Activated CD8-positive, alpha-beta T cell treated with anti-CD3 and anti-CD28 coated beads for 36 hours (primary cell): ENCODE measurements at regions not wholly inside any gene's neighbourhood (a gene's known extent, or its start where the extent isn't known, plus 50 kb on each side); places are given as distances from the start of the nearest gene placed in this dataset.

Experiments
- ATAC-seq: fragments of 200-7000 bp; cut with Tn5 transposase; one replicate; pipeline ENCODE4 v1.10.0; 2021; ENCODE audit warnings: mild to moderate bottlenecking, moderate library complexity
- CTCF ChIA-PET: fragments of 350-600 bp; sonication (Branson Sonifier 250); formaldehyde crosslinking; loops from one replicate; lab custom pipeline; 2021; ENCODE audit warnings: antibody characterized with exemption; lab: Charles Lee
- POLR2A ChIA-PET: fragments of 350-600 bp; sonication (Branson Sonifier 250); formaldehyde crosslinking; loops from one replicate; lab custom pipeline; 2021; ENCODE audit warnings: antibody characterized with exemption; lab: Charles Lee
- DNase-seq: peaks from one replicate; pipeline ENCODE4 v3.0.0-alpha.2; 2020
- H3K27ac Mint-ChIP-seq: one replicate; pipeline ENCODE4 v1.8.0; 2021; ENCODE audit warnings: mild to moderate bottlenecking, mixed read lengths
- H3K27me3 Mint-ChIP-seq: one replicate; pipeline ENCODE4 v1.8.0; 2021; ENCODE audit warnings: mixed read lengths
- H3K36me3 Mint-ChIP-seq: one replicate; pipeline ENCODE4 v1.8.0; 2021; ENCODE audit warnings: low read depth, mixed read lengths
- H3K4me1 Mint-ChIP-seq: one replicate; pipeline ENCODE4 v1.8.0; 2021; ENCODE audit warnings: low read depth, mixed read lengths
- H3K4me3 Mint-ChIP-seq: one replicate; pipeline ENCODE4 v1.8.0; 2021; ENCODE audit warnings: mild to moderate bottlenecking, moderate library complexity, mixed read lengths
- H3K9me3 Mint-ChIP-seq: one replicate; pipeline ENCODE4 v1.8.0; 2021; ENCODE audit warnings: mixed read lengths
- intact Hi-C: fragments of 100-400 bp; cut with micrococcal nuclease; formaldehyde crosslinking; loops from one replicate; pipeline ENCODE4 v1.10.0; 2022
- TF ChIP-seq, protein P1 (sequence below): fragments of 200-600 bp; IDR thresholded peaks from one replicate; pipeline ENCODE4 v1.8.0; 2022; ENCODE audit warnings: antibody characterized with exemption, mild to moderate bottlenecking

DNA sequence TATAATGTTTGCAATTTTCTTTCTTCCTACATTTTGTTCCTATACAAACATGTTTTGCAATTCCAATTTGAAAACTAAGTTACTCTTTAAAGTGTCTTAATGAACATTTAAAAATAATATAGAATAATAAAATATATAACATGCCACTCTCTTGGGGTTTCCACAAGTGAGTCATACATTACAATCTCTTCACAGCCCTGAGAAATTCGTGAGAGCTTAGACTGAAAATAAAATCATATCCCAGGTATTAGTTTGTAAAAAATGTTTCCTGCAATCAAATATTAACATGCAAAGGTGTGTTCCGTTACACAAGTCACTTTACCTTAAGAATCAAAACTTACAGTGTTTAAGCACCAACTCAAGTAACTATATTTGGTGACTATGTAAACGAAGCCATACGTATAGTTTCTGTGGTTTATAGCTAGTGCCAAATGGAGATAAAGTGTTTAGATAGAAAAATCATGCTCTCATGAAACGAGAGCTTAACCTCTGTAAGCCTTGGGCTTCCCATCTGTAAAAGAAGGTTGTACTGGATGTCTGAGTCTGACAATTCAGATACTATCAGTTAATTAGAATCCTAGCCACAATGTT, 253.6 kb upstream of the ANO3 start:
- H3K36me3 Mint-ChIP-seq = no peaks in the 10 kb centered on the region
- intact Hi-C loops = no loop called here

DNA sequence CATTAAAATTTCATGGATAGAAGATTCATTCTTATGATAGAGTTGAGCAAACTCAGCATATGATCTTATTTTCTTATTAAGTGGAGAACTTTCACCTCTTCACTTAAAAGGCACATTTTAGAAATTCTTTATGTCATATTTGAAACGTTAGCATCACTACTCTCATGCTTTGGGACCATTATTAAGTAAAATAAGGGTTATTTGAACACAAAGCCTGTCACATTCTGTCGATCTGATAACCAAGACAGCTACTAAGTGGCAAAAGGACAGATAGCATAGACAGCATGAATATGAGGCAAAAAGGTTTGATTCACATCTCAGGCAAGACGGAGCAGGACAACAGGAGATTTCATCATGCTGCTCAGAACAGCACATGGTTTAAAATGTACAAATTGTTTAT, 247.6 kb upstream of the ANO3 start:
- no peaks in the 10 kb centered on the region for H3K4me1 Mint-ChIP-seq
- no peak for DNase-seq
- H3K27ac Mint-ChIP-seq = no peak overlapping the region
- TF ChIP-seq, protein P1, sequence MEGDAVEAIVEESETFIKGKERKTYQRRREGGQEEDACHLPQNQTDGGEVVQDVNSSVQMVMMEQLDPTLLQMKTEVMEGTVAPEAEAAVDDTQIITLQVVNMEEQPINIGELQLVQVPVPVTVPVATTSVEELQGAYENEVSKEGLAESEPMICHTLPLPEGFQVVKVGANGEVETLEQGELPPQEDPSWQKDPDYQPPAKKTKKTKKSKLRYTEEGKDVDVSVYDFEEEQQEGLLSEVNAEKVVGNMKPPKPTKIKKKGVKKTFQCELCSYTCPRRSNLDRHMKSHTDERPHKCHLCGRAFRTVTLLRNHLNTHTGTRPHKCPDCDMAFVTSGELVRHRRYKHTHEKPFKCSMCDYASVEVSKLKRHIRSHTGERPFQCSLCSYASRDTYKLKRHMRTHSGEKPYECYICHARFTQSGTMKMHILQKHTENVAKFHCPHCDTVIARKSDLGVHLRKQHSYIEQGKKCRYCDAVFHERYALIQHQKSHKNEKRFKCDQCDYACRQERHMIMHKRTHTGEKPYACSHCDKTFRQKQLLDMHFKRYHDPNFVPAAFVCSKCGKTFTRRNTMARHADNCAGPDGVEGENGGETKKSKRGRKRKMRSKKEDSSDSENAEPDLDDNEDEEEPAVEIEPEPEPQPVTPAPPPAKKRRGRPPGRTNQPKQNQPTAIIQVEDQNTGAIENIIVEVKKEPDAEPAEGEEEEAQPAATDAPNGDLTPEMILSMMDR = no peak
- ChIA-PET CTCF (no interaction called here), POLR2A (no interaction called here)
- H3K36me3 Mint-ChIP-seq = no peaks in the 10 kb centered on the region
- no peak for ATAC-seq
- intact Hi-C loops = no loop called here
- no peak overlapping the region for H3K4me3 Mint-ChIP-seq
- H3K27me3 Mint-ChIP-seq = no peaks in the 10 kb centered on the region
- H3K9me3 Mint-ChIP-seq = peaks cover 3% of the 10 kb centered on the region

More for the DNA sequence above, 253.6 kb upstream of the ANO3 start:
- Mint-ChIP-seq H3K27ac (no peak overlapping the region), H3K4me1 (no peaks in the 10 kb centered on the region), H3K9me3 (peaks cover 5% of the 10 kb centered on the region), H3K4me3 (no peak overlapping the region), H3K27me3 (no peaks in the 10 kb centered on the region)
- DNase-seq (no peak), ATAC-seq (no peak)
- ChIA-PET POLR2A (no interaction called here), CTCF (no interaction called here)
- TF ChIP-seq, protein P1 = no peak

DNA sequence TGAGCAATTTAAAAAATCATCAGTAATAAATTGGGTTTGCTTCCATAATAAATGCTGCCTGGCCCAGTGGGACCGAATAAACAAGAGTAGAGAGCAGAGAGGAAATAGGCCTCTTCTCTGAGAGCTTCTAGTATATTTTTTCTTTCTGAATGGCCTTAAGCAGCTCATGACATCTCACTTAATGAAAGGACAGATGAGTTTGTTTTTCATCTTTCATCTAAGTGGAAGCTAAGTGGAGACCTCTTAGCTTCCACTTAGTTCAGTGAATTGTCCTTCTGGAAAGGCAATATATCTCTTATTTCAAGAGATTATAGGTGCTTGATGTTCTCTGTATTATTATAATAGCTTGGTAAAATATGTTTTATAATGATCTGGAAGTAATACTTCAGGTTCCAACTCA, 245.9 kb upstream of the ANO3 start:
- intact Hi-C loops = no loop called here
- ChIA-PET POLR2A (no interaction called here), CTCF (interaction anchor here (1.0 kb wide), 1 partner anchor 43 kb away, joined by 3 read pairs; no protein-coding TSS in a partner anchor)
- TF ChIP-seq, protein P1 = no peak
- no peak overlapping the region for H3K4me3 Mint-ChIP-seq
- peaks cover 6% of the 10 kb centered on the region for H3K9me3 Mint-ChIP-seq
- H3K27me3 Mint-ChIP-seq = no peaks in the 10 kb centered on the region
- no peaks in the 10 kb centered on the region for H3K4me1 Mint-ChIP-seq
- H3K36me3 Mint-ChIP-seq = no peaks in the 10 kb centered on the region
- no peak overlapping the region for H3K27ac Mint-ChIP-seq
- DNase-seq (no peak), ATAC-seq (no peak)

DNA sequence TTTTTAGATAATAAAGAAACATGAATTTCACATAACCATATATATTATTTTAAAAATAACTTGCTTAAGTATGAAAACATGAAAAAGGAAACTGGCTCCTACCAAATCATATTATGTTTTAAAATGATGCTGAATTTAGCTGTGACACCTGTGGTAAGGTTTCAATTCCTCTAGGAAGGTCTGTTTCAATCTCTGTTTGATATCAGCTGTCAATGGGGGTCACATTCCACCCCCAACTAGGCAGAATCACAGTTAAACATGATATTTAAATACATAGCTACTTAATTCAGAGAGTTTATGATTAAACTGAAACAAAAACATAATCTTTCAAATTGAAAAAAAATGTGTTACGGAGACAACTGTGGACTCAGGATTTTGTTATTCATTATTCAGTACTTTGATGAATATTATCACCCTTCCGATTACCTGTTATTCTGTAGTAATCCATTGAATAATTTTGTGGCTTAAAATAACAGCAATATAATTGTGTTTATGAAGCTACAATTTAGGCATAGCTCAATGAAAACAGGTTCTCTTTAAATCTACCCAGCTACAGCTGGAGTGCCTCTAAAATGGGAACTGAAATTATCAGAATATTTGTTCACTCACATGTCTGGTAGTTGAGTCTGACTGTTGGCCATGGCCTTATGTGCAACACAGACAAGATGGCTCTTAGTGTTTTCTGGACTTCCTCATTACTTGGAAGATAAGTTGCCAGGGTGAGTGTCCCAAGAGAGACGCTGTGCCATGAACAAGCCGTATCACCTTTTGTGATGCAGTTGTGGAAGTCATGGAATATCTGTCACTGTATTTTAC, 244.6 kb upstream of the ANO3 start:
- ChIA-PET POLR2A (no interaction called here), CTCF (no interaction called here)
- Mint-ChIP-seq H3K4me1 (no peaks in the 10 kb centered on the region), H3K9me3 (peaks cover 6% of the 10 kb centered on the region), H3K27me3 (no peaks in the 10 kb centered on the region), H3K36me3 (no peaks in the 10 kb centered on the region), H3K27ac (no peak overlapping the region), H3K4me3 (no peak overlapping the region)
- no peak for DNase-seq
- intact Hi-C loops = no loop called here
- TF ChIP-seq, protein P1 = no peak
- ATAC-seq = no peak

DNA sequence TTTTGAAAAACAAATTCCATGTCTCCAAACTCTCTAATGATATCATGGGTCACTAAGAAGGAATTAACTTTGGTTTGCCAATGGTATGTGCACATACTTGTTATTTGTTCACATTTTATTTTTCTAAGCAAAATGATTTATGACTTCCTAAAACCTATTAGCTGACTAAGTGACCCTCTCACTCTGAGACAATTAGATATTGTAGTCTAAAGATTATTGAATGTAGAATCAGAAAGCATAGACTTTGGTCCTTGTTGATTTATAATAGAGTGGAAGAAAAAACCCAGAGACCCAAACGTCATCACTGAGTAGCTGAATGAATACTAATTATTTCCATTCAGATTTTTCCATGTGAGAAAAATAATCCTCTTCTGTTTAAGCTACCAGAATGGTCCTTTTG, 243.5 kb upstream of the ANO3 start:
- Mint-ChIP-seq H3K36me3 (no peaks in the 10 kb centered on the region), H3K27me3 (no peaks in the 10 kb centered on the region), H3K27ac (no peak overlapping the region), H3K4me3 (no peak overlapping the region), H3K9me3 (peaks cover 5% of the 10 kb centered on the region), H3K4me1 (no peaks in the 10 kb centered on the region)
- POLR2A ChIA-PET = no interaction called here
- no peak for DNase-seq
- no peak for ATAC-seq
- TF ChIP-seq, protein P1 = no peak
- intact Hi-C loops = no loop called here
- CTCF ChIA-PET = no interaction called here
